ENCODE measurements at regions not wholly inside any gene's neighbourhood (a gene's known extent, or its start where the extent isn't known, plus 50 kb on each side); places are given as distances from the start of the nearest gene placed in this dataset.
"Not testable (repeated sequence)": the region's sequence is repeated elsewhere in the genome, so short reads cannot be mapped to it uniquely, and the experiment has no call there.

DNA sequence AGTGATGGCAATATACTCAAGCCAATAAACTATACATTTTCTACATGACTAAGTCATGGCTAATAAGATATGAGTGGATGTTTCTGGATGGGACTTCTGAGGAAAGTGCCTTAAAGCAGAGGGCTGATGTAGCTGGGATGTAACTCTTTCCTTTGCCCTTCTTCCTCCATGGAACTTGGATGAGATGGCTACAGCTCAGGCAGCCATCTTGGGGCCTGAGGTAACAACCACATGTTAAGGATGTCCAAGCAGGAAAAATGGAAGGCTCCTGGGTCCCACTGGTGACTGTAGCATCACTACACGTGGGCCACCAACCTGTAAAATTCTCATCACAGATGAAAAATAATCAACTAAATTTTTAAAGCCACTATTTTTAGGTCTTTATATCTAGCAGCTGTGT lies 54.4 kb upstream of the GRIP1 start:
- DNase-seq (ENCODE audit: low read depth in 3 of 3, low spot score in 2 of 3) = no peak

DNA sequence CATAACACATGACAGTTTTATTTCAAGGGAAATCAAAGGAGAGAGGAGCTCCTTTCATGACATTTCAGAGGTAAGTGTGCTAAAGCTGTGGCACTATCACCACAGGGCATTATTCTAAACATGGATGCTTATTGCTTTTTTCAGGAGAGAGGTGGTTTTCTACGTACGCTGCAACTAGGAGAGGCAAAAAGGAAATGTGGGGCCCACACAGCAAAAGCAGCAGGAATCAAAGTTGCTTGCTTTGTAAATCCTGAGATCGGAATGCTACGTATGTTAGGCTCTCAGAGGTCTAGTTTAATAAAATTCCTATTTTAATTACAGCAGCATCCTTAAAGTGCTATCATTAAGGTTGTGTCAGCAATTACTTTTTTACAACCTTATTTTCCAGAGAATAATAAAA lies 55.0 kb upstream of the GRIP1 start:
- no peak for DNase-seq (ENCODE audit: low read depth in 3 of 3, low spot score in 2 of 3)

- DNase-seq (ENCODE audit: low read depth in 3 of 3, low spot score in 2 of 3) = no peak
Measured at GRCh38 chr12:66735275-66735674, 56.4 kb upstream of the GRIP1 start.

GRCh38 chr12:66736931-66737330 lies 58.1 kb upstream of the GRIP1 start:
- no peak for DNase-seq (ENCODE audit: low read depth in 3 of 3, low spot score in 2 of 3)

- no peak for DNase-seq (ENCODE audit: low read depth in 3 of 3, low spot score in 2 of 3)
Measured at GRCh38 chr12:66739266-66739665, 60.4 kb upstream of the GRIP1 start.

- no peak for DNase-seq (ENCODE audit: low read depth in 3 of 3, low spot score in 2 of 3)
Measured at GRCh38 chr12:66739940-66740651, 61.2 kb upstream of the GRIP1 start.

DNA sequence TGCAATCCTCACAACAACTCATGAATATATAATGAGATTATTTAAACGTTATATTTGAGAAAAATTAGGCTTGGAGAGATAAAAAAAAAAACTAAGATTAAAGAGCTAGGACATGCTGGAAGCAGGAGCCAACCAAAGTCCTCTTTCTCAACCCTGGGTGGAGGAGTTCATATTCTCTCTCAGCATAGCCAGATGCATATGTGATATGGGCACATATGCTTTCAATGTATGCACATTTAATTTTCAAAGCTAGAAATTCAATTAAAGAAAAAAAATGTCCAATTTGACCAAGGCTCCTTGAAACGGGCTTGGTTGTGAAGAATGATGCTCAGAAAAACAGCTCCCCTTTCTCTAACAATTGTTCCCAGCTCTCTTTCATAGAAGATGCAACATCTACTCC lies 61.9 kb upstream of the GRIP1 start:
- no peak for DNase-seq (ENCODE audit: low read depth in 3 of 3, low spot score in 2 of 3)

- DNase-seq (ENCODE audit: low read depth in 3 of 3, low spot score in 2 of 3) = peak in 1 of 3 donors; percentile 12
Measured at GRCh38 chr12:66741919-66742318, 63.0 kb upstream of the GRIP1 start.

DNA sequence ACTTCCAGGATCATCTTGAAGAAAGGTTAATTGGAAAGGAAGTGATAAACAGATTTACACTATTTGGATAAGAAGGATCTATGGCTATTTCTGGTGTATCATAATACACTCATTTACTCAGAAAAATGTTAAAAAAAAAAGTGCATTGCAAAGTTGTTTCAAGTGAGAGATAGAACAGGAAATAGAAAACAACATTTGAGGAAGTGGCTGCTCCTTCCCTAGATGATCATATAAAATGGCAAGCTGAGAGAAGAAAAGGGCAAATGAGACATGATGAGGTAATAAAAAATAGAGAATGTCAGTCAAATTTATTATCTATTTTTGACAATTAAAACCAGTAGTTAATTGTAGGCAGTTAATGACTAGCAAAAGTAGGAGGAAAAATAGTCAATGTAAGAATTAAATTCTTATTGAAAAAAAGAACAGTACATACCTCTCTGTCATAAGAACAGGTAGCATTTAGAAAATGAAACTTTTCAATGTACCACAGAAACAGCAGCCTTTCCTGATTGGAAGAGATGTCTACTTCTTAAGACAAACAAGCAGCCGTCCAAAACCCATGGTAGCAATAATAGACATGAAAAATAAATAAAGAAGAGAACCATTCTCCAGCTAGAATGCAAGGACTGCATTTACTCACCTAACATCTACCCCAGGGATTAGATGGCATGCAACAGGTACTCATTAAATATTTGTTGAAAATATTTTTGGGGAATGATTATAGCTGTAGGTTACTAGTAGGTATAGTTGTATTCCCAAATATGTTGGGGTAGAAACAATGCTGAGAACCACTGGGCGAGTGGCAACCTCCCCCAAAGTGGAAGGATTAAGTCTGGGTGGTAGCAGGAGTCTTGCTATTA lies 63.9 kb upstream of the GRIP1 start:
- DNase-seq (ENCODE audit: low read depth in 3 of 3, low spot score in 2 of 3) = no peak

DNA sequence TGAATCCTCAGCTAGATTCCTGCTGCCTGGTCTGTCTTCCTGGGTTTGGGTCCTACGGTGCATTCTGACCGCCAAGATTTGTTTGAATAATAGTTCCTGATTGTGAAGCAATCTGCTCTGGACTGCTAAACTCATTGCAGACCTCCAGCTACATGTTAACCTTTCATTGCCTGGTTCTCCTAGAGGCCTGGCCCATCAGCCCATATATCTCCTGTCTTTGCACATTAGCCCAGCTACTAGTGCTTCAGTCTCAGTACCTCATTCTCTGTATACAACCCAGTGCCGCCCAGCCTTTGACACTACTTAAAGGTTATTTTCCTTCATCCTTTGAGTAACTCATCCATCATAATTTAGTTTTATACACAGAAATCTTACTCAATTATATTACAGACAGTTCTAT lies 65.6 kb upstream of the GRIP1 start:
- no peak for DNase-seq (ENCODE audit: low read depth in 3 of 3, low spot score in 2 of 3)

DNA sequence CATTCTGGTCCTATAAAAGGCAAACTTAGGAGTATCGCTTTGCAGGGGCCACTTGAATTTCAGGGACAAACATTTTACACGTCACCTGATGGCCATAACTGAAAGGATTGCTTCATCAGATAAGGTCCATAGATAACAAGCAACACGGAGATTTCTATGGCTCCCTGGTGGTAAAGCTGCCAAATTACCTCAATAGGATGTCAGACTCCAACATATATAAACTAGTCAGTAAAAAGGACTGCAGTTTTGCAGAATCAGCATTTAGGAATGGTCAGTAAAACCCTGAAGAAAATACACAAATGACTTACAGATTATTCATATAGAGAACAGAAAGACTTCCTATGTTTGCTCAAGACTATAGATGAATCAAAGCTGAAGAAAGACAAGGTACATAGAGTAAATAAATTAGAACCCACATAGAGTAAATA lies 66.1 kb upstream of the GRIP1 start:
- no peak for DNase-seq (ENCODE audit: low read depth in 3 of 3, low spot score in 2 of 3)

- no peak for DNase-seq (ENCODE audit: low read depth in 3 of 3, low spot score in 2 of 3)
Measured at GRCh38 chr12:66746489-66747201, 67.8 kb upstream of the GRIP1 start.

DNA sequence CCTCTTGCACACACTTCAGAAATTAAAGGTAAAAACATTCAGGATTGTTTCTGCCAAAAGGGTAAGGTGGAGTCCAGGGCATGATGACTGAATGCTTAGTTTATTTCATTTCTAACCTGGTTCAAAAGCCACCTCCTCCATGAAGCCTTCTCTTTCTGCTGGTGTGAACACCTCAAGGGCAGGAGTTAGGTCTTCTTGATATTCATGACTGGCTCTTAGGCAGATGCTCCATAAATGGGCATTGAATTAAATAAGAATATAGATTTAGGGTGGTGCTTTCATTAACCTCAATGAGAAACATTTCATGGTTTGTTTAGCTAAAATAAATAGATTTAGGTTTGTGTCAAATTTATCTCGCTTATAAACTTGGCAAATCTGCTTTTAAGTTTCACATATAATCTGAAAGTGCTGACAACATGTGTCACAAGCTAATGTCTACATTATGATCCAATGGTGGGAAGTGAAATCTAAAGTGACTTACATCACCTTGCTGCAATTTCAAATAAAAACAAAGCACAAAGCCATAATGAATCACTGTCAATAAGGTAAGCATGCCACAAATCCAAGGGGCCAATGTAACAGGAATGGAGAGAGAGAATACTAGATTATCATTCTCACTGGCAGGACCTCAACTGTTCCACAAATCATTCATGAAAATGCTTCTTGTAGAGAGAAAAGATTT lies 72.7 kb upstream of the GRIP1 start:
- no peak for DNase-seq (ENCODE audit: low read depth in 3 of 3, low spot score in 2 of 3)

DNA sequence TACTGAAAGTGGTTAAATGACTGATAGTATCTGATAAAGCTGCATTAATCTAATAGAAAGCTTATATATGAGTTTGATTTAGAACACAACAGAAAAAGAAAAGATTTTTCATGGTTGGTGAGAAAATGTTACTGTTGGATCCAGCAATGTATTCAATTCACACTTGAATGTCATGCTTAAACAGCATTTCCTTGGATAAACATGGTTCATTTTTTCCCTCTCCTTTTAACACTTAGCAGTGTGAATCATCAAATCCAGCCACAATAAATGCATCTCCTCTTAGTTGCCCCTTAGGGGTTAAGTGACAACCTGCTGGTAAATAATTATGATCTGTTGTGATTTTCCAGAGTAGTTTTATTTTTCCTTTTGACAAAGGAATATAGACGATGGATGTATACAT lies 74.9 kb upstream of the GRIP1 start:
- DNase-seq (ENCODE audit: low read depth in 3 of 3, low spot score in 2 of 3) = no peak

GRCh38 chr12:66755727-66756395 lies 77.0 kb upstream of the GRIP1 start:
- no peak for DNase-seq (ENCODE audit: low read depth in 3 of 3, low spot score in 2 of 3)

DNA sequence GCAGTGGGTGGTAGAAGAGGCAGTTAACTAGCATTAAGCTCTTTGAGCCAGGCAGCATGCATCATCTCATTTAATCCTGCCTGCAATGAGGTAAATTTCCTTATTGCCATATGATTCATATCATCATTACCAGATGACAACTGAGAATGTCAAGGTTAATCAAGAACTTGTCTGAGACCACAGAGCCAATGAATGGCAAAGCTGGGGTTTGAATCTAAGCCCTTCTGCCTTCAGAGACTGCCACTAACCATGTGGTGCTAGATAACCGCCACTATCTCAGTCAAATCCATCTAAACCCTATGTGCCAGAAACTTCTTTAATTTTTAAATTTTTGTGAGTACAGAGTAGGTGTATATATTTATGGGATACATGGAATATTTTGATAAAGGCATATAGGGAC lies 77.8 kb upstream of the GRIP1 start:
- DNase-seq (ENCODE audit: low read depth in 3 of 3, low spot score in 2 of 3) = no peak

GRCh38 chr12:66760122-66760521 lies 81.2 kb upstream of the GRIP1 start:
- not testable (repeated sequence) for DNase-seq (ENCODE audit: low read depth in 3 of 3, low spot score in 2 of 3)

DNA sequence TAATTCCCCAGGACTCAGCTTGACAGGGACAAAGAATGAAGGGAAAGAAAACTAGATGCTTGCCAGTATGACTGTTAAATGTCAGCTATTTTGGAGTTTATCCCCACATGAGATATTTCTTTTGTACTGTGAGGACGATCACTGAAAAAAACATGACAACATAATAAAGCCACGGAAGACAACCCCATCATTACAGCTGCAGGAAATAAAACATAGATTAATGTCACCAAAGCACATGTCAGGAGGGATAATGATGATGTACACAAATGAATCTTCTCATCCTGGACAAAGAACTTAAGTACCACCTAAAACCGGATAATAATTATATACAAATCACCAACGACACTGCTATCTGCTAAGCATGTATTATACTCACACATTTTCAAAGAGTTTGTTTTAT lies 84.6 kb upstream of the GRIP1 start:
- no peak for DNase-seq (ENCODE audit: low read depth in 3 of 3, low spot score in 2 of 3)

DNA sequence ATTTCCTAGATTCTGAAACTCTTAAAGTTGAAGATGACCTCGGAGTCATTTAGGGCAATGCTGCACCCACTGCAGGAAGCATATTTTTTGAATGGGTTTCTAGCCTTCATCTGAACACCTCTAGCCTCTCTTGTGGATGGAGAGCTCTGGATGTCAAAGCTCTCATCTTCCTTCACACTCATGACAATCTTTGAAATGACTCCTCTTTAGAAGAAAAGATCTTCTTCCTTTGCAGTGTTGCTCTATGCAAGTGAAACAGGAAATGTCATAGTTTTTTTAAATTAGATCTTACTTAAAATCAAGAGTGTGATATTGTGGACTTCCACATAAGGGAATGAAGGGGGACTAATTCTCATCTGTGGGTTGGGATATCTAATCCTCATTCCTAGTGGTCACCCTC lies 86.3 kb upstream of the GRIP1 start:
- no peak for DNase-seq (ENCODE audit: low read depth in 3 of 3, low spot score in 2 of 3)

- no peak for DNase-seq (ENCODE audit: low read depth in 3 of 3, low spot score in 2 of 3)
Measured at GRCh38 chr12:66767536-66767935, 88.7 kb upstream of the GRIP1 start.
